GM12873 (cell line): ENCODE measurements at regions not wholly inside any gene's neighbourhood (a gene's known extent, or its start where the extent isn't known, plus 50 kb on each side); places are given as distances from the start of the nearest gene placed in this dataset.

Experiments used
- TF ChIP-seq, protein P1 (sequence below): IDR thresholded peaks from 2 replicates; pipeline ENCODE4 v1.5.1; 2012; ENCODE audit warnings: low read depth, mild to moderate bottlenecking, moderate library complexity, low read length, control low read depth; ENCODE audit not compliant: insufficient read depth; ENCODE audit errors: missing control alignments

DNA sequence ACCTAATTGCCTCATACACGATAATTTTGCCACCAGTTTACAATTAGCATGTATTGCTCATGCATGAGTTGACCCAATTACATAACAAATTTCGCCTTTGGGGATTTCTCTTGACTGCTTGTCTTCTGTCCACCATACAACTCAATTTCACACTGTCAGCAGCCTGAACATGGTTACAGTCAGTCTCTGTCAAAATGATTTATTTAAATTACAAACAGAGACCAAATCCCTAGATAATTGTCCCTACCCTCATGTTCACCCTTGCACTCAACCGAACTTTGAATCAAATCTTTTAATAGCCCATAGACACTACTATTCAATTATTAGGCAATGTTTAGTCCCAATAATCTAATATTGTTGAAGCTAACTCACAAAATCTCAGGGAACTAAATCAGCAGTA lies 59.7 kb upstream of the NEBL start:
- TF ChIP-seq, protein P1, sequence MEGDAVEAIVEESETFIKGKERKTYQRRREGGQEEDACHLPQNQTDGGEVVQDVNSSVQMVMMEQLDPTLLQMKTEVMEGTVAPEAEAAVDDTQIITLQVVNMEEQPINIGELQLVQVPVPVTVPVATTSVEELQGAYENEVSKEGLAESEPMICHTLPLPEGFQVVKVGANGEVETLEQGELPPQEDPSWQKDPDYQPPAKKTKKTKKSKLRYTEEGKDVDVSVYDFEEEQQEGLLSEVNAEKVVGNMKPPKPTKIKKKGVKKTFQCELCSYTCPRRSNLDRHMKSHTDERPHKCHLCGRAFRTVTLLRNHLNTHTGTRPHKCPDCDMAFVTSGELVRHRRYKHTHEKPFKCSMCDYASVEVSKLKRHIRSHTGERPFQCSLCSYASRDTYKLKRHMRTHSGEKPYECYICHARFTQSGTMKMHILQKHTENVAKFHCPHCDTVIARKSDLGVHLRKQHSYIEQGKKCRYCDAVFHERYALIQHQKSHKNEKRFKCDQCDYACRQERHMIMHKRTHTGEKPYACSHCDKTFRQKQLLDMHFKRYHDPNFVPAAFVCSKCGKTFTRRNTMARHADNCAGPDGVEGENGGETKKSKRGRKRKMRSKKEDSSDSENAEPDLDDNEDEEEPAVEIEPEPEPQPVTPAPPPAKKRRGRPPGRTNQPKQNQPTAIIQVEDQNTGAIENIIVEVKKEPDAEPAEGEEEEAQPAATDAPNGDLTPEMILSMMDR, result no peak

DNA sequence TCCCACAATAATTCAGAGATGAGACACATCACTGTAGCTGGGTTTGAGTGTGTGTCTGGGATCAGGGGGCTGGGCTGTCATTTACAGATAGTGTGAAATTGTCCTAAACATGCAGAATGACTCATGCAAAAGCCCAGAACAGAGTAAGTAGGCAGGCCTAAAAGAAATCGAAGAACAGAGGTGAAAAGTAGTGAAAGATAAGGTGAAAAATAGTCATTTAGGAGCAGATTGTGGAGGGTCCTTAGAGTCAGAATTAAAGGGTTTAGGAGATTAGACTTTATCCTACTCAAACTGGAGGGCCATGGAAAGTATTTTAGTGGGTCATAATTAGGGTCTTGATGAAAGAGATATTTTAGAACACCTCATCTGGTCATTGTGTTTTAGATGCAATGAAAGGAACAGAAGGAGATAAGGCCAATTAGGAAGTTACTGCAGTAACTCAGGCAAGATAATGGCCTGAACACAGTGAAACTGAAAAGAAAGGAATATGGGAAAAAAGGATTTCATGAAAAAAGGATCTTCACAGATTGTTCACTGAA lies 58.3 kb upstream of the NEBL start:
- TF ChIP-seq, protein P1, result no peak

DNA sequence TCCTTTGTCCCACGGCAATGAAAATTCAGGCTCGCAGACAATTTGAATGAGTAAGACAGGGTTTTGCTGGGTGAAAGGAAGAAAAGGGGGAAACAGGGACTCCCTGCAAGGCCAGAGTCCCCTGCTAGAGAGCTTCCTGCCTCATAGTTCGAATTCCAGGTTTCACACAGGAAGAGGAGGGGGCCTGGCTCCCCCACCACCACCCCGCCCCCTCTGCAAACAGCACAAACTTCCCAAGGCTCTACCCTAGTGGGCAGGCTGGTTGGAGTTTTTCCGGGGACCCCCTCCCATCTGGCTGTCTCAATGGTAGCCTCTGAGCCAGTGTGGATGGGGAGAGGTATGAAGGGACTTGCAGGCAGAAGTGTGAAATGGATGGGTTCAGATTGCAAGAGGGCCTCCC lies 57.4 kb upstream of the NEBL start:
- TF ChIP-seq, protein P1, result no peak

DNA sequence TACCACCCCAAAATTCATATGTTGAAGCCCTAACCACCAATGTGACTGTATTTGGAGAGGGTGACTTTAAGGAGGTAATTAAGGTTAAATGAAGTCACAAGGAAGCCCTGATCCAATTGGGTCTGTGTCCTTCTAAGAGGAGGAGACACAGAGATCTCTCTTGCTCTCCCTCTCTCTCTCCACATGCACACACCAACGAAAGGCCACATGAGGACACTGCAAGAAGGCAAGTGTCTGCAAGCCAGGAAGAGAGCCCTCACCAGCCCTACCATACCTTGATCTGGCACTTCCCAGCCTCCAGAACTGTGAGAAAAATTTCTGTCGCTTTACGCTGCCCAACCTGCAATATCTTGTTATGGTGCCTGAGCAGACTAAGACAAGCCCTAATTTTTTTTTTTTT lies 56.0 kb upstream of the NEBL start:
- TF ChIP-seq, protein P1, result no peak

DNA sequence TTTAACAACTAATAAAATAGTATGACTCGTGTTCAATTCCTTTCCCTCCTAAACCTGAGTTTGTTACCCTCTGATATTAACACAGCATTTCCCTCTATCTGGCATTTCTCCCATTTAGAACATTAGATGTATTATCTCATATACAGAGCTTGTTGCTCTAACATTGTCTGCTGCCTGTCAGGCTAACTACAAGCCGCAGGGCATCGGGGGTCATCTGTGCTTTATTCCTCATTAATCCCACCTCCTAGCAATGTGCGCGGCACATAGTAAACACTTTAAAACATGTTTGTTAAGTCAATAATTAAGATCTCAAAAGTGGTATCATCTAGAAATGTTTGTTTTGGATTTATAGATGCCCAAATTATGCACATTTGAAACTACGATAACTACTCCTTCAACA lies 52.9 kb upstream of the NEBL start:
- TF ChIP-seq, protein P1, result no peak

DNA sequence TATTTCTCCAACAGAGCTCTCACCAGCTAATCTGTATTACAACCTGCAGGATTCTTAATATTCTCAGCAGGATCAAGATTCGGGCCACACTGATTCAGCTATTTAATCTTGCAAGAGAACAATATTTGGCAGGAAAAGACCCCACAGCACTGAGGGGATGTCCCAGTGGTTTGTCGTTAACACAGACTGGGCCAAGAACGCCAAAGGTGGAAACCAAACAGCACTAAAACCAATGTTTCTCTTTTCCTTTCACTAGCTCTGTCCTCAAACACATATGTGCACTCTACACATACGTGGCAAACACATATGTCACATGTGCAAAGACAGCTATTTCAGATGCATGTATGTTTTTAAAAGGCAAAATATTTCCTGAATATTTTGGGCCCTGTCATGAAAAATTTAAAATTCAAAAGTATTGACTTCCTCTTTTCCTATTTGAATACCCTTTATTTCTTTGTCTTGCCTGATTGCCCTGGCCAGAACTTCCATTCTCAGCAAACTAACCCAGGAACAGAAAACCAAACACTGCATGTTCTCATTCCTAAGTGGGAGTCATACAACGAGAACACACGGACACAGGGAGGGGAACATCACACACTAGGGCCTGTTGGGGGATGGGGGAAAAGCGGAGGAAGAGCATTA lies 51.7 kb upstream of the NEBL start:
- TF ChIP-seq, protein P1, result no peak
